GM23248 (cell line): ENCODE measurements at regions not wholly inside any gene's neighbourhood (a gene's known extent, or its start where the extent isn't known, plus 50 kb on each side); places are given as distances from the start of the nearest gene placed in this dataset.

ENCODE experiments used
- EZH2 ChIP-seq: fragments of 200-600 bp; sonication (generic); IDR thresholded peaks from 2 replicates; pipeline ENCODE4 v1.6.1; 2018; ENCODE audit warnings: antibody characterized with exemption, mild to moderate bottlenecking; ENCODE audit not compliant: insufficient read depth, poor library complexity, severe bottlenecking
- EZH2phosphoT487 ChIP-seq: fragments of 200-600 bp; sonication (generic); IDR thresholded peaks from 2 replicates; pipeline ENCODE4 v1.6.1; 2018; ENCODE audit warnings: antibody characterized with exemption, moderate library complexity, mild to moderate bottlenecking, low read depth; ENCODE audit not compliant: insufficient read depth

GRCh38 chr18:51687845-51688585 is 490.5 kb upstream of the MEX3C start:
- no peak for TF ChIP-seq EZH2
- no peak for TF ChIP-seq EZH2phosphoT487
